ENCODE measurements at regions not wholly inside any gene's neighbourhood (a gene's known extent, or its start where the extent isn't known, plus 50 kb on each side); places are given as distances from the start of the nearest gene placed in this dataset.

DNA sequence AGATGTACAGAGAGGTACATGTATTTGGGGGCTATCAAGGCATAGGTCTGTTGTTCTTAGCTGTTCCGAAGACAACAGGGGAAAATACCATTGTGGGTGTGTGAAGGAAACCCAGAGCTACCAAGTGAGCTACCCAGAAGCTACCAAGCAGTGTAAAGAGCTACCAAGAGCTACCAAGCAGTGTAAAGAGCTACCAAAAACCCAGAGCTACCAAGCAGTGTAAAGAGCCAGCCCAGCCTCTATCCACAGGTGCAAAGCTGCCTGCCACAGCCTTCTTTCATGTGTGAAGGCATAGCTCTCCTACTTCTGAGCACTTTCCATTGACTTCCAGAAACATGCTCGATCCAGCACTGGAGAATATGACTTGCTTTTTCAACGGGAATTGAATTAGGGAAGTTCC lies 145.7 kb downstream of the AKAP11 start:
- TF ChIP-seq CTCF (IDR thresholded peaks at IDR 0.05), result no peak
- TF ChIP-seq POLR2AphosphoS5 (IDR thresholded peaks at IDR 0.05; ENCODE audit: insufficient read depth in 1 of 2, low read depth in 1 of 2), result no peak
